WTC11 (cell line): ENCODE measurements at regions not wholly inside any gene's neighbourhood (a gene's known extent, or its start where the extent isn't known, plus 50 kb on each side); places are given as distances from the start of the nearest gene placed in this dataset.

ENCODE experiments used
- ATAC-seq: fragments of 200-7000 bp; cut with Tn5 transposase; 2 replicates; pipeline ENCODE4 v1.10.0; 2021; ENCODE audit warnings: mild to moderate bottlenecking, moderate library complexity
- CTCF ChIA-PET: fragments of 300-600 bp; sonication (Branson Sonifier 250); formaldehyde crosslinking; loops from one replicate; lab custom pipeline; 2021; ENCODE audit warnings: antibody characterized with exemption; lab: Charles Lee
- POLR2A ChIA-PET: fragments of 350-600 bp; sonication (Branson Sonifier 250); formaldehyde crosslinking; loops from one replicate; lab custom pipeline; 2021; ENCODE audit warnings: antibody characterized with exemption; lab: Charles Lee
- DNase-seq: peaks from one replicate; pipeline ENCODE4 v3.0.0; 2021; ENCODE audit warnings: low spot score
- H3K27ac Mint-ChIP-seq: 2 replicates; pipeline ENCODE4 v1.8.0; 2021; ENCODE audit warnings: mixed read lengths
- H3K27me3 Mint-ChIP-seq: 2 replicates; pipeline ENCODE4 v1.8.0; 2021; ENCODE audit warnings: low read depth, mild to moderate bottlenecking, moderate library complexity, mixed read lengths
- H3K36me3 Mint-ChIP-seq: 2 replicates; pipeline ENCODE4 v1.8.0; 2021; ENCODE audit warnings: mixed read lengths
- H3K4me1 Mint-ChIP-seq: 2 replicates; pipeline ENCODE4 v1.8.0; 2022; ENCODE audit warnings: mixed read lengths
- H3K4me3 Mint-ChIP-seq: 2 replicates; pipeline ENCODE4 v1.8.0; 2021; ENCODE audit warnings: mild to moderate bottlenecking, moderate library complexity, mixed read lengths
- H3K9me3 Mint-ChIP-seq: 2 replicates; pipeline ENCODE4 v1.8.0; 2021; ENCODE audit warnings: mixed read lengths
- ATF1 ChIP-seq: sonication (generic); formaldehyde crosslinking; IDR thresholded peaks from 2 replicates; pipeline ENCODE4 v1.8.1; 2023; ENCODE audit warnings: mild to moderate bottlenecking, moderate library complexity, missing genetic modification reagents
- CBFB ChIP-seq: sonication (generic); formaldehyde crosslinking; IDR thresholded peaks from 2 replicates; pipeline ENCODE4 v1.8.1; 2022; ENCODE audit warnings: mild to moderate bottlenecking, low read depth, missing genetic modification reagents
- ESRRA ChIP-seq: sonication (generic); formaldehyde crosslinking; IDR thresholded peaks from 2 replicates; pipeline ENCODE4 v1.8.1; 2022; ENCODE audit warnings: mild to moderate bottlenecking, missing genetic modification reagents, borderline replicate concordance
- FOXP1 ChIP-seq: sonication (generic); formaldehyde crosslinking; IDR thresholded peaks from 2 replicates; pipeline ENCODE4 v1.8.0; 2022; ENCODE audit warnings: missing genetic modification reagents, mild to moderate bottlenecking, moderate library complexity, borderline replicate concordance
- GRHL2 ChIP-seq: fragments of 250-450 bp; sonication (Bioruptor Pico); IDR thresholded peaks from 2 replicates; pipeline ENCODE4 v1.8.0; 2022; ENCODE audit warnings: mild to moderate bottlenecking, moderate library complexity; ENCODE audit not compliant: insufficient replicate concordance, severe bottlenecking
- GTF2I ChIP-seq: fragments of 250-450 bp; sonication (Bioruptor Pico); conservative IDR thresholded peaks from 2 replicates; pipeline ENCODE4 v1.4.0; 2021; ENCODE audit warnings: mild to moderate bottlenecking
- NFE2L1 ChIP-seq: sonication (generic); formaldehyde crosslinking; IDR thresholded peaks from 2 replicates; pipeline ENCODE4 v1.8.1; 2023; ENCODE audit warnings: missing genetic modification reagents
- NR1H2 ChIP-seq: sonication (generic); formaldehyde crosslinking; IDR thresholded peaks from 2 replicates; pipeline ENCODE4 v1.9.0; 2021; ENCODE audit warnings: mild to moderate bottlenecking, moderate library complexity, missing genetic modification reagents
- SMAD3 ChIP-seq: sonication (generic); formaldehyde crosslinking; IDR thresholded peaks from 2 replicates; pipeline ENCODE4 v1.8.0; 2022; ENCODE audit warnings: missing genetic modification reagents, mild to moderate bottlenecking, borderline replicate concordance
- SP1 ChIP-seq: sonication (generic); formaldehyde crosslinking; conservative IDR thresholded peaks from 2 replicates; pipeline ENCODE4 v1.8.1; 2022; ENCODE audit warnings: missing genetic modification reagents
- TEAD4 ChIP-seq: sonication (generic); formaldehyde crosslinking; IDR thresholded peaks from 2 replicates; pipeline ENCODE4 v1.8.0; 2022; ENCODE audit warnings: mild to moderate bottlenecking, missing genetic modification reagents
- TP53 ChIP-seq: sonication (generic); formaldehyde crosslinking; IDR thresholded peaks from 2 replicates; pipeline ENCODE4 v1.8.1; 2023; ENCODE audit warnings: mild to moderate bottlenecking, missing genetic modification reagents
- ZNF219 ChIP-seq: sonication (generic); formaldehyde crosslinking; IDR thresholded peaks from 2 replicates; pipeline ENCODE4 v1.8.0; 2023; ENCODE audit warnings: missing genetic modification reagents, mild to moderate bottlenecking, borderline replicate concordance
- ZNF317 ChIP-seq: sonication (generic); formaldehyde crosslinking; IDR thresholded peaks from 2 replicates; pipeline ENCODE4 v1.8.1; 2023; ENCODE audit warnings: low read depth, mild to moderate bottlenecking, moderate library complexity, missing genetic modification reagents, borderline replicate concordance
- ZNF396 ChIP-seq: fragments of 250-450 bp; sonication (Bioruptor Pico); IDR thresholded peaks from 2 replicates; pipeline ENCODE4 v1.8.0; 2021; ENCODE audit warnings: mild to moderate bottlenecking, moderate library complexity, borderline replicate concordance
- TF ChIP-seq, protein P1 (sequence below): sonication (generic); formaldehyde crosslinking; IDR thresholded peaks from 2 replicates; pipeline ENCODE4 v1.8.0; 2022; ENCODE audit warnings: mild to moderate bottlenecking, missing genetic modification reagents
- TF ChIP-seq, protein P2 (sequence below): fragments of 250-450 bp; sonication (Bioruptor Pico); IDR thresholded peaks from 2 replicates; pipeline ENCODE4 v2.1.2; 2022; ENCODE audit warnings: mild to moderate bottlenecking, moderate library complexity
- TF ChIP-seq, protein P3 (sequence below): sonication (generic); formaldehyde crosslinking; IDR thresholded peaks from 2 replicates; pipeline ENCODE4 v1.8.0; 2022; ENCODE audit warnings: mild to moderate bottlenecking, missing genetic modification reagents
- TF ChIP-seq, protein P4 (sequence below): sonication (generic); formaldehyde crosslinking; IDR thresholded peaks from 2 replicates; pipeline ENCODE4 v1.8.1; 2023; ENCODE audit warnings: mild to moderate bottlenecking, missing genetic modification reagents, moderate library complexity
- TF ChIP-seq, protein P5 (sequence below): sonication (generic); formaldehyde crosslinking; conservative IDR thresholded peaks from 2 replicates; pipeline ENCODE4 v1.8.1; 2022; ENCODE audit warnings: mild to moderate bottlenecking, missing genetic modification reagents
- TF ChIP-seq, protein P6 (sequence below): sonication (generic); formaldehyde crosslinking; IDR thresholded peaks from 2 replicates; pipeline ENCODE4 v1.8.1; 2023; ENCODE audit warnings: mild to moderate bottlenecking, missing genetic modification reagents, moderate library complexity

DNA sequence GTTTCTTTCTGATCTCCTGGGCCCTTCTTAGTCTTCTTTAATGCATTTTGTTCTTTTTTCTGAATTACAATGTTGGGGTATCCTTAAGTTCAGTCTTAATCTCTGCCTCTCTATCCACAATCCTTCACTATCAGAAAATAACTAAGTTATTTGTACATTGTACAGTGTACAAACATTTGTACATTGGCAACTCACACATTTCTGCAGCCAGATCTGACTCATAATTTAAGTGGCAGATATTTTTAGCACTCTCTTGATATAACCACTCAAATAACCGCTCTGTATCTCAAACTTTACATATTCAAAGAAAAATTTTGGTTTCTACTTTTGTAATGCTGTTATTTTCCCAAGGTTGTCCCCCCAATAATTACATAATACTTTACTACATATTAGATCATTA, 691.1 kb upstream of the SPRY2 start (continued):
- TF ChIP-seq, protein P1, sequence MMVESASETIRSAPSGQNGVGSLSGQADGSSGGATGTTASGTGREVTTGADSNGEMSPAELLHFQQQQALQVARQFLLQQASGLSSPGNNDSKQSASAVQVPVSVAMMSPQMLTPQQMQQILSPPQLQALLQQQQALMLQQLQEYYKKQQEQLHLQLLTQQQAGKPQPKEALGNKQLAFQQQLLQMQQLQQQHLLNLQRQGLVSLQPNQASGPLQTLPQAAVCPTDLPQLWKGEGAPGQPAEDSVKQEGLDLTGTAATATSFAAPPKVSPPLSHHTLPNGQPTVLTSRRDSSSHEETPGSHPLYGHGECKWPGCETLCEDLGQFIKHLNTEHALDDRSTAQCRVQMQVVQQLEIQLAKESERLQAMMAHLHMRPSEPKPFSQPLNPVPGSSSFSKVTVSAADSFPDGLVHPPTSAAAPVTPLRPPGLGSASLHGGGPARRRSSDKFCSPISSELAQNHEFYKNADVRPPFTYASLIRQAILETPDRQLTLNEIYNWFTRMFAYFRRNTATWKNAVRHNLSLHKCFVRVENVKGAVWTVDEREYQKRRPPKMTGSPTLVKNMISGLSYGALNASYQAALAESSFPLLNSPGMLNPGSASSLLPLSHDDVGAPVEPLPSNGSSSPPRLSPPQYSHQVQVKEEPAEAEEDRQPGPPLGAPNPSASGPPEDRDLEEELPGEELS (CRISPR knock-in tag) = no peak

DNA sequence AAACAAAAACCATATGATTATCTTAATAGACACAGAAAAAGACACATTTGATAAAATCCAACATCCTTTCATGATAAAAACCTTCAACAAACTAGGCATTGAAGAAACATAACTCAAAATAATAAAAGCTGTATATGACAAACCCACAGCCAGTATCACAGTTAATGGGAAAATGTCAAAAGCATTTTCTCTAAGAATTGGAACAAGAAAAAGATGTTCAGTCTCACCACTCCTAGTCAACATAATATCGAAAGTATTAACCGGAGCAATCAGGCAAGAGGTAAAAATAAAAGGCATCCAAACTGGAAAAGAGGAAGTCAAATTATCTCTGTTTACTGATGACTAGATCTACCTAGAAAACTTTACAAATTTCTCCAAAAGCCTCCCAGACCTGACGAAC, 684.2 kb upstream of the SPRY2 start:
- ATAC-seq (no peak), DNase-seq (no peak)
- H3K27ac Mint-ChIP-seq = no peak overlapping the region
- peaks cover 7% of the 10 kb centered on the region for H3K27me3 Mint-ChIP-seq
- peaks cover 17% of the 10 kb centered on the region for H3K9me3 Mint-ChIP-seq
- H3K36me3 Mint-ChIP-seq = no peaks in the 10 kb centered on the region
- H3K4me1 Mint-ChIP-seq = no peaks in the 10 kb centered on the region
- CTCF ChIA-PET = no interaction called here
- no peak overlapping the region for H3K4me3 Mint-ChIP-seq
- no peak for TF ChIP-seq ZNF396 (CRISPR knock-in tag)
- TF ChIP-seq, protein P2, sequence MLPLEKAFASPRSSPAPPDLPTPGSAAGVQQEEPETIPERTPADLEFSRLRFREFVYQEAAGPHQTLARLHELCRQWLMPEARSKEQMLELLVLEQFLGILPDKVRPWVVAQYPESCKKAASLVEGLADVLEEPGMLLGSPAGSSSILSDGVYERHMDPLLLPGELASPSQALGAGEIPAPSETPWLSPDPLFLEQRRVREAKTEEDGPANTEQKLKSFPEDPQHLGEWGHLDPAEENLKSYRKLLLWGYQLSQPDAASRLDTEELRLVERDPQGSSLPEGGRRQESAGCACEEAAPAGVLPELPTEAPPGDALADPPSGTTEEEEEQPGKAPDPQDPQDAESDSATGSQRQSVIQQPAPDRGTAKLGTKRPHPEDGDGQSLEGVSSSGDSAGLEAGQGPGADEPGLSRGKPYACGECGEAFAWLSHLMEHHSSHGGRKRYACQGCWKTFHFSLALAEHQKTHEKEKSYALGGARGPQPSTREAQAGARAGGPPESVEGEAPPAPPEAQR (CRISPR knock-in tag) = no peak
- TF ChIP-seq ESRRA (CRISPR knock-in tag) = no peak
- TF ChIP-seq ZNF317 (CRISPR knock-in tag) = no peak
- TF ChIP-seq NR1H2 = no peak
- TF ChIP-seq, protein P3, sequence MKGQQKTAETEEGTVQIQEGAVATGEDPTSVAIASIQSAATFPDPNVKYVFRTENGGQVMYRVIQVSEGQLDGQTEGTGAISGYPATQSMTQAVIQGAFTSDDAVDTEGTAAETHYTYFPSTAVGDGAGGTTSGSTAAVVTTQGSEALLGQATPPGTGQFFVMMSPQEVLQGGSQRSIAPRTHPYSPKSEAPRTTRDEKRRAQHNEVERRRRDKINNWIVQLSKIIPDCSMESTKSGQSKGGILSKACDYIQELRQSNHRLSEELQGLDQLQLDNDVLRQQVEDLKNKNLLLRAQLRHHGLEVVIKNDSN (CRISPR knock-in tag) = no peak
- no peak for TF ChIP-seq ZNF219 (CRISPR knock-in tag)
- TF ChIP-seq GRHL2 (CRISPR knock-in tag) = no peak
- TF ChIP-seq, protein P4, sequence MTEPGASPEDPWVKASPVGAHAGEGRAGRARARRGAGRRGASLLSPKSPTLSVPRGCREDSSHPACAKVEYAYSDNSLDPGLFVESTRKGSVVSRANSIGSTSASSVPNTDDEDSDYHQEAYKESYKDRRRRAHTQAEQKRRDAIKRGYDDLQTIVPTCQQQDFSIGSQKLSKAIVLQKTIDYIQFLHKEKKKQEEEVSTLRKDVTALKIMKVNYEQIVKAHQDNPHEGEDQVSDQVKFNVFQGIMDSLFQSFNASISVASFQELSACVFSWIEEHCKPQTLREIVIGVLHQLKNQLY (CRISPR knock-in tag) = no peak
- TF ChIP-seq, protein P5, sequence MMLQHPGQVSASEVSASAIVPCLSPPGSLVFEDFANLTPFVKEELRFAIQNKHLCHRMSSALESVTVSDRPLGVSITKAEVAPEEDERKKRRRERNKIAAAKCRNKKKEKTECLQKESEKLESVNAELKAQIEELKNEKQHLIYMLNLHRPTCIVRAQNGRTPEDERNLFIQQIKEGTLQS (CRISPR knock-in tag) = no peak
- no peak for TF ChIP-seq SMAD3
- TF ChIP-seq TP53 = no peak
- TF ChIP-seq TEAD4 (CRISPR knock-in tag) = no peak
- TF ChIP-seq NFE2L1 = no peak
- TF ChIP-seq FOXP1 (CRISPR knock-in tag) = no peak
- no peak for TF ChIP-seq CBFB (CRISPR knock-in tag)
- no peak for TF ChIP-seq GTF2I
- TF ChIP-seq, protein P6, sequence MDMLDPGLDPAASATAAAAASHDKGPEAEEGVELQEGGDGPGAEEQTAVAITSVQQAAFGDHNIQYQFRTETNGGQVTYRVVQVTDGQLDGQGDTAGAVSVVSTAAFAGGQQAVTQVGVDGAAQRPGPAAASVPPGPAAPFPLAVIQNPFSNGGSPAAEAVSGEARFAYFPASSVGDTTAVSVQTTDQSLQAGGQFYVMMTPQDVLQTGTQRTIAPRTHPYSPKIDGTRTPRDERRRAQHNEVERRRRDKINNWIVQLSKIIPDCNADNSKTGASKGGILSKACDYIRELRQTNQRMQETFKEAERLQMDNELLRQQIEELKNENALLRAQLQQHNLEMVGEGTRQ (CRISPR knock-in tag) = no peak
- TF ChIP-seq ATF1 = no peak
- no peak for TF ChIP-seq SP1 (CRISPR knock-in tag)
- TF ChIP-seq, all 79 proteins: peak for 0
- POLR2A ChIA-PET = no interaction called here
